Sigmoid colon (tissue), 6 donors: ENCODE measurements at regions not wholly inside any gene's neighbourhood (a gene's known extent, or its start where the extent isn't known, plus 50 kb on each side); places are given as distances from the start of the nearest gene placed in this dataset.

ENCODE experiments used
- DNase-seq: peaks from one replicate; pipeline ENCODE4 v3.0.0-alpha.2; 2019
- H3K27ac ChIP-seq, 4 donors: fragments of 200-600 bp; sonication (generic); one replicate each; pipeline ENCODE4 v1.5.1; 2016 to 2019; ENCODE audit warnings: mild to moderate bottlenecking in 1 of 4
- H3K27me3 ChIP-seq, 3 donors: fragments of 200-600 bp; sonication (generic); one replicate each; pipeline ENCODE4 v1.5.1; 2019; ENCODE audit warnings: mild to moderate bottlenecking in 1 of 3
- H3K36me3 ChIP-seq, 4 donors: fragments of 200-600 bp; sonication (generic); one replicate each; pipeline ENCODE4 v1.5.1; 2016 to 2019
- H3K4me1 ChIP-seq, 4 donors: fragments of 200-600 bp; sonication (generic); one replicate each; pipeline ENCODE4 v1.5.1; 2017 to 2019
- H3K4me3 ChIP-seq, 4 donors: fragments of 200-600 bp; sonication (generic); one replicate each; pipeline ENCODE4 v1.5.1; 2017 to 2019; ENCODE audit warnings: mild to moderate bottlenecking in 2 of 4, moderate library complexity in 1 of 4
- H3K9me3 ChIP-seq, 4 donors: fragments of 200-600 bp in 3 of 4; sonication (generic) in 3 of 4; one replicate each; pipeline versions ENCODE4 v1.5.1 to v1.6.1; 2013 to 2019
- EP300 ChIP-seq, 4 donors: sonication (generic); formaldehyde crosslinking; IDR thresholded peaks; one replicate each; pipeline ENCODE4 v1.6.1; 2017; ENCODE audit warnings: antibody characterized with exemption in 4 of 4
- POLR2A ChIP-seq, 2 donors: fragments of 450-650 bp; IDR thresholded peaks; one replicate each; pipeline ENCODE4 v1.6.1; 2016; ENCODE audit warnings: antibody characterized with exemption in 2 of 2, mild to moderate bottlenecking in 2 of 2, moderate library complexity in 2 of 2
- POLR2AphosphoS5 ChIP-seq, 4 donors: sonication (generic); formaldehyde crosslinking; IDR thresholded peaks; one replicate each; pipeline ENCODE4 v1.6.1; 2017; ENCODE audit warnings: antibody characterized with exemption in 4 of 4
- WGBS, 2 donors: extraction: QIAGEN DNeasy Blood & Tissue Kit; methylation state at CpG; one replicate each; pipeline ENCODE4 v1.1.7; 2013; 5-methylcytosine and 5-hydroxymethylcytosine counted together
- intact Hi-C: fragments of 100-400 bp; cut with DNase I; formaldehyde crosslinking; loops from one replicate; pipeline ENCODE4 v1.15.1; 2023
- TF ChIP-seq, protein P1 (sequence below), 4 experiments: fragments of 450-650 bp in 3 of 4; fragments of 200-600 bp in 1 of 4; IDR thresholded peaks; one replicate each; pipeline ENCODE4 v1.5.1; 2016 to 2019; ENCODE audit warnings: antibody characterized with exemption in 4 of 4, mild to moderate bottlenecking in 3 of 4, moderate library complexity in 2 of 4
- donor health status: healthy with polysubstance abuse.
- donor health status: healthy.

GRCh38 chr4:182155806-182156205, 87.4 kb upstream of the TENM3 start:
- TF ChIP-seq POLR2A (IDR thresholded peaks at IDR 0.05) (no peak), POLR2AphosphoS5 (IDR thresholded peaks at IDR 0.05) (no peak), EP300 (IDR thresholded peaks at IDR 0.05) (no peak)
- TF ChIP-seq, protein P1, sequence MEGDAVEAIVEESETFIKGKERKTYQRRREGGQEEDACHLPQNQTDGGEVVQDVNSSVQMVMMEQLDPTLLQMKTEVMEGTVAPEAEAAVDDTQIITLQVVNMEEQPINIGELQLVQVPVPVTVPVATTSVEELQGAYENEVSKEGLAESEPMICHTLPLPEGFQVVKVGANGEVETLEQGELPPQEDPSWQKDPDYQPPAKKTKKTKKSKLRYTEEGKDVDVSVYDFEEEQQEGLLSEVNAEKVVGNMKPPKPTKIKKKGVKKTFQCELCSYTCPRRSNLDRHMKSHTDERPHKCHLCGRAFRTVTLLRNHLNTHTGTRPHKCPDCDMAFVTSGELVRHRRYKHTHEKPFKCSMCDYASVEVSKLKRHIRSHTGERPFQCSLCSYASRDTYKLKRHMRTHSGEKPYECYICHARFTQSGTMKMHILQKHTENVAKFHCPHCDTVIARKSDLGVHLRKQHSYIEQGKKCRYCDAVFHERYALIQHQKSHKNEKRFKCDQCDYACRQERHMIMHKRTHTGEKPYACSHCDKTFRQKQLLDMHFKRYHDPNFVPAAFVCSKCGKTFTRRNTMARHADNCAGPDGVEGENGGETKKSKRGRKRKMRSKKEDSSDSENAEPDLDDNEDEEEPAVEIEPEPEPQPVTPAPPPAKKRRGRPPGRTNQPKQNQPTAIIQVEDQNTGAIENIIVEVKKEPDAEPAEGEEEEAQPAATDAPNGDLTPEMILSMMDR (IDR thresholded peaks at IDR 0.05) = no peak
- Histone ChIP-seq H3K4me1 (no peaks in the 10 kb centered on the region), H3K27ac (no peak overlapping the region), H3K9me3 (no peaks in the 10 kb centered on the region), H3K4me3 (no peak overlapping the region), H3K36me3 (no peaks in the 10 kb centered on the region), H3K27me3 (no peaks in the 10 kb centered on the region)
- intact Hi-C loops = no loop called here
- 84 to 92% methylated on average over 1 of the region's 1 CpG for WGBS, 2 donors
- DNase-seq = no peak

DNA sequence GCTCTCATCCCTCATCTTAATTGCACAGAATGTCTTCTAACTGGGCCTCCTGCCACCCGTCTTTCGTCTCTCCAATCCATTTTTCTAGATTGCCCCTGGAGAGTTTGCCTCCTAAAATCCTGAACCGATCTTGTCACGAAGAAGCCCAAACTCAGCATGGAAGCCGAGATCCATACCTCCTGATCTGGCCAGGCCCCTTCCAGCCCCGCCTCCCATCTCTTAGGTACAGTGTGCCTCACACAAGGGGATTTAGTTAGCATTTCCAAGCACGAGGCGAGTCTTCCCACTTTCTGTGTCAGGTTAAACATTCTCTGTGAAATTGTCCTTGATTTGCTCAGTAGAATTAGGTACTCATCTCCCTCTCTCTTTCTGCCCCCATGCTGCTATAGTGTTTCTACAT, 80.0 kb upstream of the TENM3 start:
- DNase-seq = no peak
- no peaks in the 10 kb centered on the region for H3K27me3 ChIP-seq
- H3K36me3 ChIP-seq = no peaks in the 10 kb centered on the region
- no peak overlapping the region for H3K27ac ChIP-seq
- no peaks in the 10 kb centered on the region for H3K4me1 ChIP-seq
- WGBS, 2 donors = 76 to 77% methylated on average over 8 of the region's 8 CpGs
- H3K4me3 ChIP-seq = no peak overlapping the region
- H3K9me3 ChIP-seq = no peaks in the 10 kb centered on the region
- TF ChIP-seq EP300 (IDR thresholded peaks at IDR 0.05) (no peak), POLR2AphosphoS5 (IDR thresholded peaks at IDR 0.05) (no peak), POLR2A (IDR thresholded peaks at IDR 0.05) (no peak)
- TF ChIP-seq, protein P1 (IDR thresholded peaks at IDR 0.05) = no peak
- intact Hi-C loops = no loop called here

GRCh38 chr4:182169572-182169971, 73.6 kb upstream of the TENM3 start:
- no peak overlapping the region for H3K4me3 ChIP-seq
- intact Hi-C loops = no loop called here
- no peak for TF ChIP-seq EP300 (IDR thresholded peaks at IDR 0.05)
- TF ChIP-seq, protein P1 (IDR thresholded peaks at IDR 0.05) = no peak
- TF ChIP-seq POLR2AphosphoS5 (IDR thresholded peaks at IDR 0.05) = no peak
- TF ChIP-seq POLR2A (IDR thresholded peaks at IDR 0.05) = no peak
- no peak for DNase-seq
- no peaks in the 10 kb centered on the region for H3K27me3 ChIP-seq
- no peaks in the 10 kb centered on the region for H3K4me1 ChIP-seq
- 49 to 70% methylated on average over 5 of the region's 5 CpGs for WGBS, 2 donors
- no peaks in the 10 kb centered on the region for H3K36me3 ChIP-seq
- no peak overlapping the region for H3K27ac ChIP-seq
- H3K9me3 ChIP-seq = no peaks in the 10 kb centered on the region

DNA sequence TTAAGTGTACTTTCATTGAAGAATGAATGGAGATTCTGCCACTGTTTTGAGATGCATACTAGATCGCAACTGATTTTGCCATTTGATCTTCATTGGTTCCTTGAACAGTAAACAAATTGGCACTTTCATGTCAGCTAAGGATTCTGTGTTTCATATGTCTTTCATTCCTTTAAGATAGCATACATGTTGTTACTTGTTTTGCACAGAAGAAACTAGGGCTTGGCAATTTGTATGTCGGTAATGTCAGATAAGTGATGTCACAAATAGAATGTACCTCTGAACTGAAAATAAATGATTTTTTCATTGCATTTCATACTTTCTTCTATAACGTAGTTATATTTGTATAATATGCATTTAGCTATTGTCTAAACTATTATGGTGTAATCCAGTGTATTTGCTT, 73.2 kb upstream of the TENM3 start:
- WGBS, 2 donors = 59 to 83% methylated on average over 3 of the region's 3 CpGs
- H3K4me1 ChIP-seq = no peaks in the 10 kb centered on the region
- no peak for DNase-seq
- no peaks in the 10 kb centered on the region for H3K27me3 ChIP-seq
- no peaks in the 10 kb centered on the region for H3K36me3 ChIP-seq
- H3K4me3 ChIP-seq = no peak overlapping the region
- H3K27ac ChIP-seq = no peak overlapping the region
- TF ChIP-seq EP300 (IDR thresholded peaks at IDR 0.05) = no peak
- no peak for TF ChIP-seq POLR2A (IDR thresholded peaks at IDR 0.05)
- TF ChIP-seq, protein P1 (IDR thresholded peaks at IDR 0.05) = no peak
- no peak for TF ChIP-seq POLR2AphosphoS5 (IDR thresholded peaks at IDR 0.05)
- H3K9me3 ChIP-seq = no peaks in the 10 kb centered on the region
- intact Hi-C loops = no loop called here

DNA sequence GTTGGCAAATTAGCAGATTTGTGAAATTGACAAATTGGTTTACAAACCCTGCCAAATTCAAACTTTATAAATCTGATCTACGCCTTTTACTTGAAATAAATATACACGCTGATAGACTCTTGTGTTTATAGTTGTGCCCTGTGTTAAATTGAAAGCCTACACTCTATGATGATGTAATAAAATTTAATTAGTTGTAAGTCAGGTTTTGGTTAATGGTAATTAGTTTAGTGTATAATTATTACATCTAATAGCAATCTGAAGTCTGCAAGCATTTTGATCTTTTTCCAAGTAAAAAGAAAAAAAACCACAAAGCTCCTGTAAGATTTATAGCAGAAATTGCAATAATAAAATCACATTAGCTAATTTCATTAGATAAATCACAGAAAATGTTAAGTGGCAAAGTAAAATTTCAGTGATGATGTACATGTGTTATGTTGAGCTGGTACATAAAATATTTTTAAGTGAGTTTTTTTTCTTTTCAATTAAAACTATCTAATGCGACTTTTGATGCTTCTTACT, 72.7 kb upstream of the TENM3 start:
- Histone ChIP-seq H3K36me3 (no peaks in the 10 kb centered on the region), H3K27me3 (no peaks in the 10 kb centered on the region), H3K9me3 (no peaks in the 10 kb centered on the region), H3K4me3 (no peak overlapping the region), H3K4me1 (no peaks in the 10 kb centered on the region), H3K27ac (no peak overlapping the region)
- TF ChIP-seq POLR2A (IDR thresholded peaks at IDR 0.05) (no peak), EP300 (IDR thresholded peaks at IDR 0.05) (no peak), POLR2AphosphoS5 (IDR thresholded peaks at IDR 0.05) (no peak)
- TF ChIP-seq, protein P1 (IDR thresholded peaks at IDR 0.05) = no peak
- WGBS, 2 donors = 53 to 84% methylated on average over 3 of the region's 3 CpGs
- intact Hi-C loops = no loop called here
- DNase-seq = no peak
